Ovary (tissue), 3 donors: ENCODE measurements at regions not wholly inside any gene's neighbourhood (a gene's known extent, or its start where the extent isn't known, plus 50 kb on each side); places are given as distances from the start of the nearest gene placed in this dataset.

Experiments used
- POLR2A ChIP-seq: fragments of 450-650 bp; IDR thresholded peaks from one replicate; pipeline ENCODE4 v1.6.1; 2017; ENCODE audit warnings: antibody characterized with exemption, mild to moderate bottlenecking, moderate library complexity
- TF ChIP-seq, protein P1 (sequence below), 3 donors: fragments of 450-650 bp in 2 of 3; fragments of 200-600 bp in 1 of 3; IDR thresholded peaks; one replicate each; pipeline versions ENCODE4 v1.5.1 to v1.8.0; 2016 to 2022; ENCODE audit warnings: antibody characterized with exemption in 3 of 3, mild to moderate bottlenecking in 1 of 3
- donor health status: DM: no; HTN: no; CAD: no.

DNA sequence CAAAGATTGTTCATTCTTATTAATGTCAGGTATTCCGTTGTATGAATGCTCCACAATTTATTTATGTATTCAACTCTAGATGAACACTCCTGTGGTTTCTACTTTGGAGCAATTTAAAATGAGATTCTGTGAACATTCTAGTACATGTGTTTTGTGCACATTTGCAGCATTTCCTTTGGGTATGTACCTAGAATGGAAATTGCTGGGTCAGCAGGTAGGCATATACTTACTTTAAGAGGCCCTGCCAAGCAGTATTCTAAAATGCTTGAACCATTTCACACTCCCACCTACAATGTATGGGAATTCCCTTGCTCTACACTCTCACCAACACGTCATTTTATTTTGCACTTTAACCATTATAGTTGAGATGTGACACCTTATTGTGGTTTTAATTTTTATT, 59.4 kb upstream of the MAGEB2 start:
- TF ChIP-seq, protein P1, sequence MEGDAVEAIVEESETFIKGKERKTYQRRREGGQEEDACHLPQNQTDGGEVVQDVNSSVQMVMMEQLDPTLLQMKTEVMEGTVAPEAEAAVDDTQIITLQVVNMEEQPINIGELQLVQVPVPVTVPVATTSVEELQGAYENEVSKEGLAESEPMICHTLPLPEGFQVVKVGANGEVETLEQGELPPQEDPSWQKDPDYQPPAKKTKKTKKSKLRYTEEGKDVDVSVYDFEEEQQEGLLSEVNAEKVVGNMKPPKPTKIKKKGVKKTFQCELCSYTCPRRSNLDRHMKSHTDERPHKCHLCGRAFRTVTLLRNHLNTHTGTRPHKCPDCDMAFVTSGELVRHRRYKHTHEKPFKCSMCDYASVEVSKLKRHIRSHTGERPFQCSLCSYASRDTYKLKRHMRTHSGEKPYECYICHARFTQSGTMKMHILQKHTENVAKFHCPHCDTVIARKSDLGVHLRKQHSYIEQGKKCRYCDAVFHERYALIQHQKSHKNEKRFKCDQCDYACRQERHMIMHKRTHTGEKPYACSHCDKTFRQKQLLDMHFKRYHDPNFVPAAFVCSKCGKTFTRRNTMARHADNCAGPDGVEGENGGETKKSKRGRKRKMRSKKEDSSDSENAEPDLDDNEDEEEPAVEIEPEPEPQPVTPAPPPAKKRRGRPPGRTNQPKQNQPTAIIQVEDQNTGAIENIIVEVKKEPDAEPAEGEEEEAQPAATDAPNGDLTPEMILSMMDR (IDR thresholded peaks at IDR 0.05): no peak
- no peak for TF ChIP-seq POLR2A
